Astrocyte (in vitro differentiated cells and primary cell): ENCODE measurements at regions not wholly inside any gene's neighbourhood (a gene's known extent, or its start where the extent isn't known, plus 50 kb on each side); places are given as distances from the start of the nearest gene placed in this dataset.

Experiments
- DNase-seq: peaks from one replicate; pipeline ENCODE4 v3.0.0-alpha.2; 2010; ENCODE audit warnings: low read depth
- FAIRE-seq: peaks from 2 replicates; lab custom pipeline; 2011; peaks lifted over from hg19 to GRCh38; lab: Jason Lieb, UNC
- H2AFZ ChIP-seq: 2 replicates; pipeline ENCODE4 v1.6.0; 2012; ENCODE audit warnings: low read depth, low read length, inconsistent platforms
- H3K27ac ChIP-seq: 2 replicates; pipeline ENCODE4 v1.5.1; 2011; ENCODE audit warnings: low read depth, low read length, inconsistent platforms
- H3K27me3 ChIP-seq: 2 replicates; pipeline ENCODE4 v1.6.0; 2011; ENCODE audit warnings: low read length, inconsistent platforms; ENCODE audit not compliant: insufficient read depth
- H3K36me3 ChIP-seq: 2 replicates; pipeline ENCODE4 v1.5.1; 2011; ENCODE audit warnings: low read length, inconsistent platforms; ENCODE audit not compliant: insufficient read depth
- H3K4me1 ChIP-seq: 2 replicates; pipeline ENCODE4 v1.5.1; 2011; ENCODE audit warnings: low read length, inconsistent platforms; ENCODE audit not compliant: insufficient read depth
- H3K4me2 ChIP-seq: 2 replicates; pipeline ENCODE4 v1.6.0; 2012; ENCODE audit warnings: low read length, inconsistent platforms
- H3K4me3 ChIP-seq: 2 replicates; pipeline ENCODE4 v1.5.1; 2011; ENCODE audit warnings: low read depth, mild to moderate bottlenecking, low read length, inconsistent platforms; ENCODE audit not compliant: insufficient read depth
- H3K79me2 ChIP-seq: 2 replicates; pipeline ENCODE4 v1.6.0; 2012; ENCODE audit warnings: mild to moderate bottlenecking, low read length, inconsistent platforms; ENCODE audit not compliant: insufficient read depth
- H3K9ac ChIP-seq: 2 replicates; pipeline ENCODE4 v1.6.0; 2012; ENCODE audit warnings: mild to moderate bottlenecking, low read length, inconsistent platforms
- H3K9me3 ChIP-seq: 2 replicates; pipeline ENCODE4 v1.5.1; 2012; ENCODE audit warnings: low read depth, mild to moderate bottlenecking, low read length, inconsistent platforms; ENCODE audit not compliant: insufficient read depth
- H4K20me1 ChIP-seq: 2 replicates; pipeline ENCODE4 v1.6.0; 2012; ENCODE audit warnings: low read length, inconsistent platforms; ENCODE audit not compliant: insufficient read depth
- H3K27ac Mint-ChIP-seq: one replicate; pipeline ENCODE4 v1.8.0; 2021; ENCODE audit warnings: mild to moderate bottlenecking, mixed read lengths; ENCODE audit not compliant: unreplicated experiment
- H3K27me3 Mint-ChIP-seq: one replicate; pipeline ENCODE4 v1.8.0; 2021; ENCODE audit warnings: low read depth, mixed read lengths; ENCODE audit not compliant: unreplicated experiment
- H3K36me3 Mint-ChIP-seq: one replicate; pipeline ENCODE4 v1.8.0; 2021; ENCODE audit warnings: low read depth, mixed read lengths; ENCODE audit not compliant: unreplicated experiment
- H3K4me1 Mint-ChIP-seq: one replicate; pipeline ENCODE4 v1.8.0; 2021; ENCODE audit warnings: low read depth, mixed read lengths; ENCODE audit not compliant: unreplicated experiment
- H3K4me3 Mint-ChIP-seq: one replicate; pipeline ENCODE4 v1.8.0; 2021; ENCODE audit warnings: mild to moderate bottlenecking, moderate library complexity, mixed read lengths; ENCODE audit not compliant: unreplicated experiment
- H3K9me3 Mint-ChIP-seq: one replicate; pipeline ENCODE4 v1.8.0; 2021; ENCODE audit warnings: mild to moderate bottlenecking, mixed read lengths; ENCODE audit not compliant: unreplicated experiment
- CTCF ChIP-seq: IDR thresholded peaks from 2 replicates; pipeline ENCODE4 v1.5.1; 2011; ENCODE audit warnings: low read depth, mild to moderate bottlenecking, inconsistent platforms, low read length, moderate library complexity; ENCODE audit not compliant: insufficient read depth
- EZH2 ChIP-seq: IDR thresholded peaks from 2 replicates; pipeline ENCODE4 v1.6.1; 2012; ENCODE audit warnings: mild to moderate bottlenecking, low read length, inconsistent platforms; ENCODE audit not compliant: insufficient read depth

DNA sequence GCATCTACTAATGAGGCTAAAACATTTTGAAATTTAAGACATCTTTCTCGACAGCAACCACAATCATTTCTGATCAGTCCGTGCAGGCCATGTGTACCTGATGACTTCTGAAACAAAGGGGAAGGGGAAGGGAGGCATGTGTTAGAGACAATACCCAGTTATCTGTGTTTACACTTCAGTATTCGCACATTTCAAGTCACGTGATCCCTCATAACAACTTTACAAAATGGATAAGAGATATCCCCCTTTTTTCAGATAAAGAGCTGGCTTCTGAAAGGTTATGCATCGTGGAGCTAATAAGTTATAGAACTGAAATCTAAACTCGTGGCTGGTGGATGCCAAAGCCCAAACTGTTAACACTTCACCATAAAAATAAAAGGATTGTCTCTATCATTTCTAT is 175.7 kb downstream of the CHRM3 start:
- H3K9ac ChIP-seq: no peak overlapping the region
- no peaks in the 10 kb centered on the region for H3K9me3 ChIP-seq
- DNase-seq: no peak
- Mint-ChIP-seq H3K36me3 (no peaks in the 10 kb centered on the region), H3K4me1 (no peaks in the 10 kb centered on the region), H3K27me3 (no peaks in the 10 kb centered on the region), H3K9me3 (no peaks in the 10 kb centered on the region), H3K4me3 (no peak overlapping the region), H3K27ac (no peak overlapping the region)
- H3K27me3 ChIP-seq: no peaks in the 10 kb centered on the region
- no peaks in the 10 kb centered on the region for H4K20me1 ChIP-seq
- H3K4me1 ChIP-seq: no peaks in the 10 kb centered on the region
- no peak overlapping the region for H3K27ac ChIP-seq
- TF ChIP-seq EZH2 (no peak), CTCF (no peak)
- no peak overlapping the region for H2AFZ ChIP-seq
- H3K36me3 ChIP-seq: no peaks in the 10 kb centered on the region
- FAIRE-seq: no peak
- H3K4me2 ChIP-seq: no peak overlapping the region
- no peak overlapping the region for H3K4me3 ChIP-seq
- no peaks in the 10 kb centered on the region for H3K79me2 ChIP-seq

DNA sequence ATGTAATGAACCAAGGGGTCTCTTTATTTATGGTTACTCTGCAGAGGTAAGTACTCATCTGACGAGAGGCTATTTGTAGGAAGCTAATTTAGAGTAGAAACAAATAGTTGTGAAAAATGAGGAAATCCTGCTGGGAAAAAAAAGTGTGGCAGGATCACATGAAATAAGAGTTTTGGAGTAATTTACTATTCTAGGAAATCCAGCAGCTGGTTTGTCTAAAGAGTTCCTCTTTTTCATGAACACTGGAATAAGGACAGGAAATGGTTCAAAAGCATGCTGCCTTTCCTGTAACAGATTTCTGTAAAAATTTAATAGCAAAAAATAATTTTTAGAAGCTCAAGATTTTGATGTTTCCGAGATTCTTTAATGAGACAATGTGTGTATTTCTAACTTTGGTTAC is 177.3 kb downstream of the CHRM3 start:
- TF ChIP-seq EZH2 (no peak), CTCF (no peak)
- no peaks in the 10 kb centered on the region for H3K9me3 ChIP-seq
- no peaks in the 10 kb centered on the region for H4K20me1 ChIP-seq
- H3K4me2 ChIP-seq: no peak overlapping the region
- DNase-seq: no peak
- H3K27me3 ChIP-seq: no peaks in the 10 kb centered on the region
- Mint-ChIP-seq H3K4me3 (no peak overlapping the region), H3K27ac (no peak overlapping the region), H3K4me1 (no peaks in the 10 kb centered on the region), H3K27me3 (no peaks in the 10 kb centered on the region), H3K36me3 (no peaks in the 10 kb centered on the region), H3K9me3 (peaks cover 2% of the 10 kb centered on the region)
- no peaks in the 10 kb centered on the region for H3K4me1 ChIP-seq
- H3K4me3 ChIP-seq: no peak overlapping the region
- no peak overlapping the region for H3K9ac ChIP-seq
- no peaks in the 10 kb centered on the region for H3K79me2 ChIP-seq
- H3K27ac ChIP-seq: no peak overlapping the region
- no peak for FAIRE-seq
- H2AFZ ChIP-seq: no peak overlapping the region
- no peaks in the 10 kb centered on the region for H3K36me3 ChIP-seq

- no peaks in the 10 kb centered on the region for H3K36me3 ChIP-seq
- Mint-ChIP-seq H3K27ac (no peak overlapping the region), H3K4me3 (no peak overlapping the region), H3K4me1 (no peaks in the 10 kb centered on the region), H3K9me3 (peaks cover 2% of the 10 kb centered on the region), H3K36me3 (no peaks in the 10 kb centered on the region), H3K27me3 (no peaks in the 10 kb centered on the region)
- H3K9ac ChIP-seq: no peak overlapping the region
- TF ChIP-seq CTCF: no peak
- no peak for TF ChIP-seq EZH2
- no peaks in the 10 kb centered on the region for H3K4me1 ChIP-seq
- FAIRE-seq: no peak
- H3K4me3 ChIP-seq: no peak overlapping the region
- no peaks in the 10 kb centered on the region for H4K20me1 ChIP-seq
- no peak overlapping the region for H2AFZ ChIP-seq
- H3K79me2 ChIP-seq: no peaks in the 10 kb centered on the region
- DNase-seq: no peak
- no peaks in the 10 kb centered on the region for H3K27me3 ChIP-seq
- no peak overlapping the region for H3K4me2 ChIP-seq
- no peaks in the 10 kb centered on the region for H3K9me3 ChIP-seq
- H3K27ac ChIP-seq: no peak overlapping the region
Observed at GRCh38 chr1:239566074-239566473, 179.7 kb downstream of the CHRM3 start.
